Activated CD8-positive, alpha-beta T cell treated with anti-CD3 and anti-CD28 coated beads, Interleukin-2, amount 10 ng/mL, durations not matched to agents 7 days and 5 days (primary cell): ENCODE measurements at regions not wholly inside any gene's neighbourhood (a gene's known extent, or its start where the extent isn't known, plus 50 kb on each side); places are given as distances from the start of the nearest gene placed in this dataset.
"Not testable (repeated sequence)": the region's sequence is repeated elsewhere in the genome, so short reads cannot be mapped to it uniquely, and the experiment has no call there.

ENCODE experiments used
- ATAC-seq: fragments of 150-1000 bp; cut with Tn5 transposase; one replicate; pipeline ENCODE4 v1.10.0; 2021; ENCODE audit warnings: moderate library complexity
- CTCF ChIA-PET: fragments of 350-600 bp; sonication (Branson Sonifier 250); formaldehyde crosslinking; loops from one replicate; lab custom pipeline; 2021; ENCODE audit warnings: antibody characterized with exemption; lab: Charles Lee
- POLR2A ChIA-PET: fragments of 350-600 bp; sonication (Branson Sonifier 250); formaldehyde crosslinking; loops from one replicate; lab custom pipeline; 2021; ENCODE audit warnings: antibody characterized with exemption; lab: Charles Lee
- DNase-seq: peaks from one replicate; pipeline ENCODE4 v3.0.0-alpha.2; 2020
- H3K27ac Mint-ChIP-seq: one replicate; pipeline ENCODE4 v1.8.0; 2021; ENCODE audit warnings: mild to moderate bottlenecking, mixed read lengths
- H3K27me3 Mint-ChIP-seq: one replicate; pipeline ENCODE4 v1.8.0; 2021; ENCODE audit warnings: low read depth, mixed read lengths
- H3K36me3 Mint-ChIP-seq: one replicate; pipeline ENCODE4 v1.8.0; 2021; ENCODE audit warnings: low read depth, mixed read lengths
- H3K4me1 Mint-ChIP-seq: one replicate; pipeline ENCODE4 v1.8.0; 2021; ENCODE audit warnings: low read depth, mixed read lengths
- H3K4me3 Mint-ChIP-seq: one replicate; pipeline ENCODE4 v1.8.0; 2021; ENCODE audit warnings: mild to moderate bottlenecking, mixed read lengths
- H3K9me3 Mint-ChIP-seq: one replicate; pipeline ENCODE4 v1.8.0; 2022; ENCODE audit warnings: mixed read lengths; ENCODE audit not compliant: insufficient read depth

GRCh38 chr1:226461087-226461486 is 53.2 kb upstream of the PARP1 start:
- H3K9me3 Mint-ChIP-seq, result peaks cover 4% of the 10 kb centered on the region
- ATAC-seq (no peak), DNase-seq (no peak)
- no peak overlapping the region for H3K27ac Mint-ChIP-seq
- H3K4me3 Mint-ChIP-seq, result no peak overlapping the region
- H3K4me1 Mint-ChIP-seq, result peaks cover 15% of the 10 kb centered on the region
- CTCF ChIA-PET, result no interaction called here
- peaks cover 7% of the 10 kb centered on the region for H3K27me3 Mint-ChIP-seq
- no peaks in the 10 kb centered on the region for H3K36me3 Mint-ChIP-seq
- POLR2A ChIA-PET, result no interaction called here

GRCh38 chr1:226463925-226464586 is 56.2 kb upstream of the PARP1 start:
- DNase-seq (no peak), ATAC-seq (no peak)
- Mint-ChIP-seq H3K4me3 (no peak overlapping the region), H3K9me3 (peaks cover 4% of the 10 kb centered on the region), H3K36me3 (no peaks in the 10 kb centered on the region), H3K27ac (no peak overlapping the region), H3K4me1 (no peaks in the 10 kb centered on the region), H3K27me3 (peaks cover 18% of the 10 kb centered on the region)
- POLR2A ChIA-PET, result no interaction called here
- CTCF ChIA-PET, result interaction anchor here (1.0 kb wide), 1 partner anchor 20 kb away, joined by 3 read pairs; no protein-coding TSS in a partner anchor

GRCh38 chr1:226464587-226464971 is 56.7 kb upstream of the PARP1 start:
- H3K27me3 Mint-ChIP-seq, result peaks cover 20% of the 10 kb centered on the region
- H3K27ac Mint-ChIP-seq, H3K4me1 Mint-ChIP-seq, POLR2A ChIA-PET, H3K4me3 Mint-ChIP-seq, H3K36me3 Mint-ChIP-seq, DNase-seq, ATAC-seq, H3K9me3 Mint-ChIP-seq: not testable (repeated sequence)
- CTCF ChIA-PET, result interaction anchor here (1.0 kb wide), 1 partner anchor 20 kb away, joined by 3 read pairs; no protein-coding TSS in a partner anchor

- Mint-ChIP-seq H3K27me3 (peaks cover 17% of the 10 kb centered on the region), H3K4me3 (no peak overlapping the region), H3K27ac (no peak overlapping the region), H3K36me3 (no peaks in the 10 kb centered on the region), H3K4me1 (no peaks in the 10 kb centered on the region), H3K9me3 (peaks cover 4% of the 10 kb centered on the region)
- ChIA-PET CTCF (no interaction called here), POLR2A (no interaction called here)
- ATAC-seq (no peak), DNase-seq (no peak)
Observed at GRCh38 chr1:226466296-226466695, 58.4 kb upstream of the PARP1 start.

- DNase-seq, result no peak
- CTCF ChIA-PET, result interaction anchor here (2.0 kb wide), 1 partner anchor 11 kb away, joined by 9 read pairs; no protein-coding TSS in a partner anchor
- Mint-ChIP-seq H3K27ac (no peak overlapping the region), H3K4me3 (no peak overlapping the region), H3K36me3 (no peaks in the 10 kb centered on the region), H3K27me3 (peaks cover 17% of the 10 kb centered on the region), H3K9me3 (peaks cover 4% of the 10 kb centered on the region), H3K4me1 (no peaks in the 10 kb centered on the region)
- no peak for ATAC-seq
- POLR2A ChIA-PET, result no interaction called here
Observed at GRCh38 chr1:226467443-226467842, 59.5 kb upstream of the PARP1 start.

GRCh38 chr1:226470921-226471866 is 63.3 kb upstream of the PARP1 start:
- DNase-seq, result no peak
- POLR2A ChIA-PET, result no interaction called here
- H3K36me3 Mint-ChIP-seq, result no peaks in the 10 kb centered on the region

GRCh38 chr1:226473325-226473724 is 65.4 kb upstream of the PARP1 start:
- peaks cover 14% of the 10 kb centered on the region for H3K27me3 Mint-ChIP-seq
- no peak overlapping the region for H3K4me3 Mint-ChIP-seq
- ChIA-PET POLR2A (no interaction called here), CTCF (interaction anchor here (0.6 to 1.4 kb wide), 3 partner anchors 17 to 140 kb away, joined by 3 to 4 read pairs (median 3); no protein-coding TSS in a partner anchor)
- H3K4me1 Mint-ChIP-seq, result peaks cover 8% of the 10 kb centered on the region
- no peak overlapping the region for H3K27ac Mint-ChIP-seq
- DNase-seq, result no peak
- H3K9me3 Mint-ChIP-seq, result no peaks in the 10 kb centered on the region
- no peaks in the 10 kb centered on the region for H3K36me3 Mint-ChIP-seq
- no peak for ATAC-seq

More at GRCh38 chr1:226470921-226471866, 63.3 kb upstream of the PARP1 start:
- H3K27ac Mint-ChIP-seq, result no peak overlapping the region
- H3K4me1 Mint-ChIP-seq, result peaks cover 8% of the 10 kb centered on the region
- H3K9me3 Mint-ChIP-seq, result no peaks in the 10 kb centered on the region
- no peak overlapping the region for H3K4me3 Mint-ChIP-seq
- CTCF ChIA-PET, result interaction anchor here (1.2 kb wide), 1 partner anchor 14 kb away, joined by 3 read pairs; no protein-coding TSS in a partner anchor
- ATAC-seq, result no peak
- H3K27me3 Mint-ChIP-seq, result peaks cover 23% of the 10 kb centered on the region

- H3K27ac Mint-ChIP-seq, result no peak overlapping the region
- ChIA-PET CTCF (no interaction called here), POLR2A (no interaction called here)
- peaks cover 8% of the 10 kb centered on the region for H3K4me1 Mint-ChIP-seq
- no peaks in the 10 kb centered on the region for H3K36me3 Mint-ChIP-seq
- no peak overlapping the region for H3K4me3 Mint-ChIP-seq
- no peak for DNase-seq
- no peak for ATAC-seq
- peaks cover 9% of the 10 kb centered on the region for H3K27me3 Mint-ChIP-seq
- H3K9me3 Mint-ChIP-seq, result no peaks in the 10 kb centered on the region
Observed at GRCh38 chr1:226474041-226474440, 66.1 kb upstream of the PARP1 start.

GRCh38 chr1:226474443-226475141 is 66.7 kb upstream of the PARP1 start:
- Mint-ChIP-seq H3K4me3 (no peak overlapping the region), H3K9me3 (no peaks in the 10 kb centered on the region), H3K27me3 (peaks cover 6% of the 10 kb centered on the region), H3K36me3 (no peaks in the 10 kb centered on the region), H3K27ac (no peak overlapping the region), H3K4me1 (peaks cover 8% of the 10 kb centered on the region)
- DNase-seq (no peak), ATAC-seq (no peak)
- ChIA-PET CTCF (interaction anchor here (1.1 kb wide), 1 partner anchor 17 kb away, joined by 4 read pairs; no protein-coding TSS in a partner anchor), POLR2A (no interaction called here)

GRCh38 chr1:226475142-226475511 is 67.2 kb upstream of the PARP1 start:
- peaks cover 6% of the 10 kb centered on the region for H3K27me3 Mint-ChIP-seq
- no peak overlapping the region for H3K4me3 Mint-ChIP-seq
- no peaks in the 10 kb centered on the region for H3K36me3 Mint-ChIP-seq
- H3K9me3 Mint-ChIP-seq, result no peaks in the 10 kb centered on the region
- ChIA-PET CTCF (interaction anchor here (1.1 kb wide), 1 partner anchor 18 kb away, joined by 4 read pairs; no protein-coding TSS in a partner anchor), POLR2A (no interaction called here)
- no peak overlapping the region for H3K27ac Mint-ChIP-seq
- DNase-seq, result no peak
- H3K4me1 Mint-ChIP-seq, result peaks cover 8% of the 10 kb centered on the region
- no peak for ATAC-seq

- Mint-ChIP-seq H3K27ac (no peak overlapping the region), H3K4me1 (peaks cover 8% of the 10 kb centered on the region)
- POLR2A ChIA-PET, result no interaction called here
Observed at GRCh38 chr1:226476066-226476465, 68.2 kb upstream of the PARP1 start.

More at GRCh38 chr1:226476066-226476465, 68.2 kb upstream of the PARP1 start:
- peaks cover 6% of the 10 kb centered on the region for H3K27me3 Mint-ChIP-seq
- no peak for ATAC-seq
- H3K9me3 Mint-ChIP-seq, result no peaks in the 10 kb centered on the region
- no peak overlapping the region for H3K4me3 Mint-ChIP-seq
- DNase-seq, result no peak
- CTCF ChIA-PET, result no interaction called here
- H3K36me3 Mint-ChIP-seq, result no peaks in the 10 kb centered on the region
